ENCODE measurements at regions not wholly inside any gene's neighbourhood (a gene's known extent, or its start where the extent isn't known, plus 50 kb on each side); places are given as distances from the start of the nearest gene placed in this dataset.
"Not testable (repeated sequence)": the region's sequence is repeated elsewhere in the genome, so short reads cannot be mapped to it uniquely, and the experiment has no call there.

- in situ Hi-C loops (cut with HindIII; ENCODE audit: low pct_unique_long_range_greater_than_20kb, low sequenced_read_pairs) = no loop called here
- no peak for DNase-seq (ENCODE audit: low read depth in 1 of 2, low spot score in 1 of 2)
- TF ChIP-seq JUND (IDR thresholded peaks at IDR 0.05; ENCODE audit: low read depth) = no peak
These were observed 385.5 kb upstream of the INTU start for GRCh38 chr4:127246963-127247952.

- no peak for DNase-seq (ENCODE audit: low read depth in 1 of 2, low spot score in 1 of 2)
- no peak for TF ChIP-seq JUND (IDR thresholded peaks at IDR 0.05; ENCODE audit: low read depth)
- in situ Hi-C loops (cut with HindIII; ENCODE audit: low pct_unique_long_range_greater_than_20kb, low sequenced_read_pairs) = no loop called here
These were observed 383.5 kb upstream of the INTU start for GRCh38 chr4:127249066-127249766.

GRCh38 chr4:127249767-127250108 is 383.0 kb upstream of the INTU start:
- TF ChIP-seq JUND (IDR thresholded peaks at IDR 0.05; ENCODE audit: low read depth) = no peak
- in situ Hi-C loops (cut with HindIII; ENCODE audit: low pct_unique_long_range_greater_than_20kb, low sequenced_read_pairs) = no loop called here
- no peak for DNase-seq (ENCODE audit: low read depth in 1 of 2, low spot score in 1 of 2)

- in situ Hi-C loops (cut with HindIII; ENCODE audit: low pct_unique_long_range_greater_than_20kb, low sequenced_read_pairs) = no loop called here
- TF ChIP-seq JUND (IDR thresholded peaks at IDR 0.05; ENCODE audit: low read depth) = no peak
- DNase-seq (ENCODE audit: low read depth in 1 of 2, low spot score in 1 of 2) = no peak
These were observed 382.2 kb upstream of the INTU start for GRCh38 chr4:127250577-127250976.

- in situ Hi-C loops (cut with HindIII; ENCODE audit: low pct_unique_long_range_greater_than_20kb, low sequenced_read_pairs) = no loop called here
- TF ChIP-seq JUND (IDR thresholded peaks at IDR 0.05; ENCODE audit: low read depth) = no peak
- no peak for DNase-seq (ENCODE audit: low read depth in 1 of 2, low spot score in 1 of 2)
These were observed 381.3 kb upstream of the INTU start for GRCh38 chr4:127251423-127251822.

- no peak for DNase-seq (ENCODE audit: low read depth in 1 of 2, low spot score in 1 of 2)
- no peak for TF ChIP-seq JUND (IDR thresholded peaks at IDR 0.05; ENCODE audit: low read depth)
These were observed 376.3 kb upstream of the INTU start for GRCh38 chr4:127256500-127256899.

GRCh38 chr4:127261476-127261875 is 371.3 kb upstream of the INTU start:
- no peak for TF ChIP-seq JUND (IDR thresholded peaks at IDR 0.05; ENCODE audit: low read depth)
- in situ Hi-C loops (cut with HindIII; ENCODE audit: low pct_unique_long_range_greater_than_20kb, low sequenced_read_pairs) = no loop called here

More at GRCh38 chr4:127256500-127256899, 376.3 kb upstream of the INTU start:
- in situ Hi-C loops (cut with HindIII; ENCODE audit: low pct_unique_long_range_greater_than_20kb, low sequenced_read_pairs) = no loop called here

GRCh38 chr4:127268367-127268766 is 364.4 kb upstream of the INTU start:
- no peak for TF ChIP-seq JUND (IDR thresholded peaks at IDR 0.05; ENCODE audit: low read depth)
- DNase-seq (ENCODE audit: low read depth in 1 of 2, low spot score in 1 of 2) = no peak
- in situ Hi-C loops (cut with HindIII; ENCODE audit: low pct_unique_long_range_greater_than_20kb, low sequenced_read_pairs) = no loop called here

More at GRCh38 chr4:127261476-127261875, 371.3 kb upstream of the INTU start:
- DNase-seq (ENCODE audit: low read depth in 1 of 2, low spot score in 1 of 2) = peak in 1 of 2 experiments; percentile 52

GRCh38 chr4:127277023-127277422 is 355.7 kb upstream of the INTU start:
- DNase-seq (ENCODE audit: low read depth in 1 of 2, low spot score in 1 of 2); in situ Hi-C loops (cut with HindIII; ENCODE audit: low pct_unique_long_range_greater_than_20kb, low sequenced_read_pairs): not testable (repeated sequence)

- in situ Hi-C loops (cut with HindIII; ENCODE audit: low pct_unique_long_range_greater_than_20kb, low sequenced_read_pairs) = no loop called here
- no peak for TF ChIP-seq JUND (IDR thresholded peaks at IDR 0.05; ENCODE audit: low read depth)
- no peak for DNase-seq (ENCODE audit: low read depth in 1 of 2, low spot score in 1 of 2)
These were observed 348.5 kb upstream of the INTU start for GRCh38 chr4:127284236-127284635.

GRCh38 chr4:127291316-127291715 is 341.4 kb upstream of the INTU start:
- in situ Hi-C loops (cut with HindIII; ENCODE audit: low pct_unique_long_range_greater_than_20kb, low sequenced_read_pairs) = no loop called here
- TF ChIP-seq JUND (IDR thresholded peaks at IDR 0.05; ENCODE audit: low read depth) = no peak
- DNase-seq (ENCODE audit: low read depth in 1 of 2, low spot score in 1 of 2) = no peak

GRCh38 chr4:127293496-127293895 is 339.3 kb upstream of the INTU start:
- TF ChIP-seq JUND (IDR thresholded peaks at IDR 0.05; ENCODE audit: low read depth) = no peak
- in situ Hi-C loops (cut with HindIII; ENCODE audit: low pct_unique_long_range_greater_than_20kb, low sequenced_read_pairs) = no loop called here
- DNase-seq (ENCODE audit: low read depth in 1 of 2, low spot score in 1 of 2) = no peak

- DNase-seq (ENCODE audit: low read depth in 1 of 2, low spot score in 1 of 2) = no peak
- in situ Hi-C loops (cut with HindIII; ENCODE audit: low pct_unique_long_range_greater_than_20kb, low sequenced_read_pairs) = no loop called here
- TF ChIP-seq JUND (IDR thresholded peaks at IDR 0.05; ENCODE audit: low read depth) = no peak
These were observed 328.4 kb upstream of the INTU start for GRCh38 chr4:127304356-127304755.
